Tongue (tissue), 1 donor: ENCODE measurements at regions not wholly inside any gene's neighbourhood (a gene's known extent, or its start where the extent isn't known, plus 50 kb on each side); places are given as distances from the start of the nearest gene placed in this dataset.
"Not testable (repeated sequence)": the region's sequence is repeated elsewhere in the genome, so short reads cannot be mapped to it uniquely, and the experiment has no call there.

Source experiments
- DNase-seq: peaks from one replicate; pipeline ENCODE4 v3.0.0-alpha.2; 2015

DNA sequence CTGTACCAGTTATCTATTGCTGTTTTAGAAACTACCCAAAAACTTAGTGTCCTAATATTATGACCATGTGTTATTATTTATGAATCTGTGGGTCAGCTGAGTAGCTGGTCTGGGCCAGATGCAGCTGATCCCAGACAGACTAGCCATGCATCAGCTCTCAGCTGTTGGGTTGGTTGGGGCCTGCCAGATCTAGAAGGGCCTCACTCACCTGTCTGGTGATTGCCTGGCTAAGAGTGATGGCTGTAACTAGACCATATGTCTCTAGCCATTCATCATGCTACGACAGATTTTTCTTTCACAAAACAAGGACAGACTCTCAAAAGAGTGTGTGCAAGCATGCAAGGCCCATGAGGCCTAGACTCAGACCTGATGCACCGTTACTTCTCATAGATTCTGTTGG lies 403.2 kb downstream of the SAMD5 start:
- no peak for DNase-seq

DNA sequence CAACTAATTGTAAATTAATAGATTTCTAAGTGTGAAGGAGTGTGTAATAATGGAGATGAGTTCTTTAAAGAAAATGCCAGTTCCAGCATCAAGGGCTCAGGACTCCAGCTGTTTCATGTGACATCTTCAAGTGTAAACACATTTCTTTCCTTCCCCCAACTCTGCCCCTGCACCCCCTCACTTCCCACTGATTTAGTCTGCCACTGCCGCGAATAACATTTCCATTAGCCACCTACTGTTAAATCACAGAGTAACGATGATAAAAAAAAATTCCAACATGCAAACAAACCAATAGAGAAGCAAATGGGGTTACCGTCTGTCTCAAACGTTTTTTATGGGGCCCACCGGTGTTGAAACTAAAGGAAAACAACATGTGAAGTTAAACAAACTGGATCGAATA lies 414.3 kb downstream of the SAMD5 start:
- DNase-seq = no peak

DNA sequence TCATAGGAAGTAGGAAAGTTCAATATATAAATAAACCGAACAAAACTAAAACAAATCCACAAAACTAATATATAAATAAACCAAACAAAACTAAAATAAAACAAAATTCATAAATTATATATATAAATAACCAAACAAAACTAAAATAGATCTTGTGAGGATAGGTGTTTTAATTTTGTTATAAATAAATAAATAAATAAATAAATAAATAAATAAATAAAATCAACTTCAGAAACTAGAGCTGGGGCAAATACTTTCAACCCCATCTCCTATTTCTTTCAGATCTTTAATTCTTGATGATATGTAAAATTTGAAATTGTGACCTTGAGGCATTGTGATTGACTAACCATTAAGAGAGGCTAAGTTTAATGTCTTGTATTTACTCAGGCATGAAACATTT lies 416.1 kb downstream of the SAMD5 start:
- no peak for DNase-seq

DNA sequence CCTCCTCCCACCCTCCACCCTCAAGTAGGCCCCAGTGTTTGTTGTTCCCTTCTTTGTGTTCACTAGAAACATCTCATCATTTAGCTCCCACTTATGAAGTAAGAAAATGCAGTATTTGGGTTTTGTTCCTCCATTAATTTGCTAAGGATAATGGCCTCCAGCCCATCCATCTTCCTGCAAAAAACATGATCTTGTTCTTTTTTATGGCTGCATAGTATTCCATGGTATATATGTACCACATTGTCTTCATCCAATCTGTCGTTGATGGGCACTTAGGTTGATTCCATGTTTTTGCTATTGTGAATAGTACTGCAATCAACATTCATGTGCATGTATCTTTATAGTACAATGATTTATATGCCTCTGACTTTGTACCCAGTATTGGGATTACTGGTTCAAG lies 416.8 kb upstream of the SASH1 start:
- DNase-seq = no peak

DNA sequence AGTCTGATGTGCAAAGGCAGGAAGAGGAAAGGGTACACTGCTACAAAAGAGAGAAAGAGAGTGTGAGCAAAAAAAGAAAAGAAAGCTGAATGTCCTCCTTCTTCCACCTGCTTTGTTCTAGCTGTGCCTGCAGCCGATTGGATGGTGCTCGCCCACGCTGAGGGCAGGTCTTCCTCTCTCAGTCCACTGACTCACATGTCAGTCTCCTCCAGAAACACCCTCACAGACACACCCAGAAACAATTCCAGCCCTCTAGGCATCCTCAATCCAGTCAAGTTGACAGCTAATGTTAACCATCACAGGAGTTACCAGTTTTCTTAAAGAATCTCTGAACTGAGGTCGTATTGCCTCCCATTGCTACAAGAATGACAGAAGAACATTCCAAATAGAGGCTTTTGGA lies 411.9 kb upstream of the SASH1 start:
- no peak for DNase-seq

DNA sequence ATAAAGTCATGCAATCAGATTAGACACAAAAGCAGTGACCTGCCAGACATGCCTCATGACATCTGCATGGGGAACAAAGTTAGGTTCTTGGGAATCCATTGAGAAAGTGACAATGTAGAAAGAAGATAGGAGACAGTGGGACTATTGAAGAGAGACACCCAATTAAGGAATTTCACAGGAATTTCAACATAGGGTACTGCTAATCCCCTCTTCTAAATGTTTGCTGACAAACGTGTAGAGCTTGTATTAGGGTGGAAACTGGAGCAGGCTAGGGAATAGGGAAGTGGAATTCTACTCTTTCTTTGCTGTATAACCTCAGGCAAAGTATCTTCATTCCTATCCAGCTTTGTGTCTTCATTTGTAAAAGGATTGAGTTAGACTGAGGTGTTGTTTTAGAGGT lies 409.4 kb upstream of the SASH1 start:
- peak; percentile 21 for DNase-seq

DNA sequence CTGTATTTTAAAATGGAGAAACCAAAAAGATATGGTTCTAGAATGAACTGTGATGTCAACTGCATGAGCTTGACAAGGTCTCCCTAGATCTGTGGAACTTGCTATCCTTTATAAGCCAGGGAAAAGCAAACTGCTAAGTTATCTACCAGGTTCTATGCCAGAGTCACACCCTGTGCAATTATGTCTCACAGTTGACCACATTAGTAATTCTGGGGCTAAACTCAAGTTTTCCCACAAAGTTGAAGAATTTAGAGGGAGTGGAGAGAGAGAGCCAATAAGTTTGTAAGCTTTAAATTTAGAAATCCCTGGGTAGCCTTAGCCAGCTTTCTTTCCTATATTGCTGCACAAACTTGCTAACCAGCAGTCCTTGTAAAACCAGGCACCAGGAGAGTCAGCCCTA lies 407.0 kb upstream of the SASH1 start:
- no peak for DNase-seq

DNA sequence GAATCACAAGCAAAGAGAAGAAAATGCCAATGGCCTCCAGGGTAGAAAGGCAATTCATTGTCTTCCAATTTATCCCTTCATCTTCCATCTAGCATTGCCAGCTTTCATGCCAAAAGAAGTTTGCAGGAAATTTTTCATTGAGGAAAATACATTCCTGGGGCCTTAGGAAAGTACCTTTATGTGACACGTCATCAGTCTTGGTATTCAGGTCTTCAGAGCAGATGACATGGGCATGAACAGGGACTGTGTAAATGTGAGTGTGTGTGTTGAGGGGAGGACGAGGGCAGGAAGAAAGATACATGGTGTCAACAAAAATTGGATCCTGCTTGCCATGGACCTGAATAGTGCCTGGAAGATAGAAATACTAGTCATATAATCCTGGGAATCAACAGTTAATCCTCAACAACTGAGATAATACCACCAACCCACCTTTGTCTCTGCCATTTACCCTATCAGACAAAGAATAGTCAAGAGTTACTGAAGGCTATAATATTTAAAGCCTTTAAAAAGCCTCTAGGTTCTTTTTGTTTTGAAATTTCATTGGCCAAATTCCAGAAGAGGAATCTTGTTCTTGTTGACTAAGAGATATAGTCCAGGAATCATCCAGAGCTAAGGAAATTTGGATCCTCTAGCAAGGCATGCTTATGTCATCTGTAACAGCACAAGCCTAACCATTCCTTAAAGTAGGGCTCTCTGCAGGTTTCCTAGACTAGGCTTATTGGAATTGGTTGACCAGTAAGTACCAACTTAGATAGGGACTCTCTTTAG lies 405.8 kb upstream of the SASH1 start:
- DNase-seq = no peak

DNA sequence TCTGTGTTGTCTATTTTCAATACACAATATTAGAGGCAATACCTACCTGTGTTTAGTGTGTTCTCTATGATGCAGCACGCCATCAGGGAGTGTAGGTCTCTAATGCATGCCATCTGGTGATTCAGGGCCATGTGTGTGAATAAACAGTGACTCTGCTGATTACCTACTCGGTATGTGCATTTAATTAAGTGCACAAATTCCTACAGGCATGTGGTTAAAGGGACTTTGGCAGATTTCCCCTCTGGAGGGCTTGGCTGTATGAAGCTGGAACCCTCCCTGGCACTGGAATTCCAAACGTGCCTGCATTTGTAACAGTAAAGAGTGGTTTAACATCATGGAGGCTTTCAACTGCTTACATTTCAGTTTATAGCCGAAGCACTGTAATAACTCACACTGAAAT lies 401.5 kb upstream of the SASH1 start:
- peak; percentile 72 for DNase-seq

DNA sequence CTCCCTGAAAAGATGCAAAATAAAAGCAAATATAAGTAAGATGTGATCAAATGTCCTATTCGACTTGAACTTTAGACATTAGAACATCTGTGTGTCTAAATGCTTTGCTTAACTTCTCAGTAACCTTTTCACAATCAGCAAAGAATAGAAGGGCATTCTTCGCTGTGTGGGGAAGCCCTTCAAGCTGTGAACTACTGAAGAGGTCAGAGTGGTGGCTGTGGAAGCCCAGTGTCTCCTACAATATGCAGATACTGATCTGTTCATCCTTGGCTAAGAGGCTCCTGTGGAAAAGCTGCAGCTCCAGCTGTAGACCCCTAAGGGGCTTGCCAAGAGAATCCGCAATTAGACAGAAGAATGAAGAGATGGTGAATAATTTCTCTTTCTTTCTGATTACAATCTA lies 400.3 kb upstream of the SASH1 start:
- DNase-seq = no peak

DNA sequence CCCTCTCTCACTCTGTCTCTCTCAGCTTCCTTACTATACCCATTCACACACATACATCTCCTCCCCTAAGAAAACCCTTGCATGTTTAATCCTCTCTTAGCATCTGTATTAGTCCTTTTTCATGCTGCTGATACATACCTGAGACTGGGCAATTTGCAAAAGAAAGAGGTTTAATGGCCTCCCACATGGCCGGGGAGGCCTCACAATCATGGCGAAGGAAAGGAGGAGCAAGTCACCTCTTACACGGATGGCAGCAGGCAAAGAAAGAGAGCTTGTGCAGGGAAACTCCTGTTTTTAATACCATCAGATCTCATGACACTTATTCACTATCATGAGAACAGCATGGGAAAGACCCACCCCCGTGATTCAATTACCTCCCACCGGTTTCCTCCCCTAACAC lies 398.5 kb upstream of the SASH1 start:
- DNase-seq = no peak

DNA sequence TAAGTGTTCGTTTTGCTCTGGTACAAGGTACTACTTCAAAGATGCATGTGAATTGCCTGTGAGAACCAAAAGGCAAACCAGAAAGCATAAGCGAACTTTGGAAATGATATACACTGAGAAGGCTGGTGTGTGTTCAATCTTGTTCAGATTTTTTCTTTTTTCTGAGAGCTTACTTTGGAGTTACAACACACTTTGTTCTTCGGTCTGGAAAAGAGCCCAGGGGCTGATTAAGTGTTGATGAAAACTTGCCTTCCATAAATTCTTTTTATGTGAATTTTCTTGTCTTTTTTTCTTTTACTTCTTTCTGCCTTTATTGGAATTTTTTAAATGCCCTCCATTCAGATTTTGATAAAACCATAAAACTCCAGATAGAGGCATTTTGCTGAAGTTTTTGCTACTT lies 395.1 kb upstream of the SASH1 start:
- no peak for DNase-seq

DNA sequence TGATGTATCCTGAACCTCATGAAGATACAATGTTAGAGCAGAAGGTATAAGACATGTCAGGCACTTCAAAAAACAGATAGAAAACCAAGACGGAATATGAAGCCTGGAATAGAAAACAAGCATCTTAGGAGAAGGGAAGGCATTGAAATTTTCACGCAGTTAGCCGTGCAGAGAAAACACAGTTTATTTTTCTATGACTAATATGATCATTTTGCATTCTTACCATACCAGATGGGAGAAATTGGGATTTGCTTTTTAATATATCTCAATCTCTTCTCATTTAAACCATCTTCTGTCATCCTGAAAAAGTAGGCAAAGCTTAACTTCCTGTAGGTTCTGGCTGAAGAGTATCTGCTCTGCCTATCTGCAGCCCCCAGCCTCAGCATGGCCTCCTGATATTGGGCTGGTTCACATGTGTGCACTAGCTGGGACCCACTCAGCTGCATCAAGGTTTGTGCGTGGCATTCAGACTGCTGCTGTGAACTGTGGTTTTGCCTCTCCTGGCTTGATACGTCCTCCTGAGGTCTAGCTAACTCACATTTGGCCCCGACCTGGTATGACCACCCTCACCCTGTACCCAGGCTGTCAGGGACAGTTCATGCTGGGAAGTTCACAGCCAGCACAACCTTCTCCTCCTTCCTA lies 392.5 kb upstream of the SASH1 start:
- no peak for DNase-seq

DNA sequence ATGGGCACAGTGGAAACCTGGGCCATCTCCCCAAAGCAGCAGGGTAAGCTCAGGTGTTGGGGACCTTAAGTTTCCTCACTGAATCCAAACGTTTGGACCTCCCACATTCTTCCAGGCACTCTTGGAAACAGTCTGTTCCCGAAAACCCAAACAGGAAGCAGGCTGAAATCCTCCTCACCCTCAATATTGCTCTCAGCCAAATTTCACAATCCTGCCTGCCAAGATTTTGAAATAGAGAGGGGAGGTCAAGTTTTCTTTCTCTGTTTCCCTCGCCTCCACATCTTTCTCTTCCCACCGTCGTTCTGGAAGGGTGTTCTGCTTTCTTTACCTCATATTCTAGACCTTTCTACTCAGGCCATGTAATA lies 392.0 kb upstream of the SASH1 start:
- DNase-seq = peak; percentile 40

DNA sequence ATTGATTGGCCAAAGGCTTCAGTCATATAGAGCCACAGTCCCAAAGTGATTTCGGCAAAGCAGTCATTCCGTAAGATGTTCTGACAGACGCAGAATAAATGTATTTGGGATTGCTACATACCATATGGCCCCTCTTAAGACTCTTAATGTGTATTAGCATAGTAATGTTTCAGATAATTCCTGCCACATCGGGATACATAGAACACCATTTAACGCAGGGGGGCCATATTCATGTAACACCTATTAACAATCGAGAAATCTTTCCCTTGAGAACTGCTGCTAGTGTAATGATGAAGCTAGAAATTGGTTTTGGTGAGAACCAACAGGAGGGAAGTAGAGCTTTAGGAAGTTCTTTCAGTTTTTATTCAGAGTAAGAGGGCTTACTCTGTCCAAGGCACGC lies 390.9 kb upstream of the SASH1 start:
- no peak for DNase-seq

DNA sequence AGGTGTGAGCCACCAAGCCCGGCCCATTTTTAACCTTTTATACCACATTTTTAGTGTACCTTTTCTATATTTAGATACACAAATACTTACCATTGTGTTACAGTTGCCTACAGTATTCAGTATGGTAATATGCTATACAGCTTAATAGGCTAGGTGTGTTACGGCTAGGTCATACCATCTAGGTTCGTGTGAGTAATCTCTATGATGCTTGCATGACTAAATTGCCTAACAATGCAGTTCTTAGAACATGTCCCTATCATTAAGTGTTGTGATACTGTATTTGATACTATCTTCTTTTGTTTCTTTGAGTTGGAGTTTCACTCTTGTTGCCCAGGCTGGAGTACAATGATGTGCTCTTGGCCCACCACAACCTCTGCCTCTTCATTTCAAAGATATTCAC lies 387.7 kb upstream of the SASH1 start:
- DNase-seq = no peak

DNA sequence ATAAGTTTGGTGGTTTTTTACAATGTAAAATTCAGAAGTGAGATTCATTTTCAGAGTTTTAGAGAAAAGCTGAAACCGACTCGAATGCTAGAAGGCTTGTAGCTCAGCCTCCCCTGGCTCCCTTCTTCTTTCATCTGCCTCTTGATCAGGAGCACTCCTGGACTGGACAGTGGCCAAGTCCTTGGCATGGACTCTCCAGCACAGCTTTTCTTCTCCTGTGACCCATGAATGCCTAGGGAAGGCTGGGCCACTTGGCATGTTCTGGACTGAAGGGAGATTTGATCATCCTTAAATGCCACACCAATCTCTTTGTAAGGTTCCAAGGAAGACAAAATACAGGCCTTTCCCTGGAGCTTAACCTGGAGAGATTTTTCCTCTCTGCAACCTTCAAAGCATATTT lies 384.0 kb upstream of the SASH1 start:
- peak; percentile 41 for DNase-seq

DNA sequence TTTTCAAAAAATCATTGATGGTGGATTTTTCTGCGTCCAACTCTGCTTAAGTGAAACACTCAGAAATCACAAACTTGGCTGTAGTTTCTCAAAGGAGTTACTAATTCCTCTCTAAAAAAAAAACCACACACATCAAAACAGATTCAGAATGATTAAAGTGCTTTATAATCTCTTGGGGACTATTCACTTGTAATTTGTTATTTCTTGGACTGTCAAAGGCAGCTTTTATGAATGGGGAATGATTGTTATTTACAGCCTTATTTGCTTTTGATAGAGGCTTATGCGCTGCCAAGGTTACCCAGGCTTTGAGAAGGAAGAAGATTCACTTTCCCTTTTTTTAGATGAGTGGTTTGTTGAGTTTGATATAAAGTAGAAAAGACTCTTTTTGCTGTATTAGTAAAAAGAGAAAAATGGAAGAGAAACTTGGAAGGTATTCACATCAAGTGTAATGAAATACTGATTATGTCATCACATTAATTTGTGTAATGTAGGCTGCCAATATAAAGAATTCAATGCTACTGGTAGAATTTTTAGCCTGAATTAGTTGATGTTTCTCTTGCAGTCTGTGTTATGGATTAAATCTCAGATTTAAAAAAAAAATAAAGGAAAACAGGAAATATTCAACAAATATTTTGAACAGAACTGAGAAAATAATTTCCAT lies 381.0 kb upstream of the SASH1 start:
- peak; percentile 29 for DNase-seq

DNA sequence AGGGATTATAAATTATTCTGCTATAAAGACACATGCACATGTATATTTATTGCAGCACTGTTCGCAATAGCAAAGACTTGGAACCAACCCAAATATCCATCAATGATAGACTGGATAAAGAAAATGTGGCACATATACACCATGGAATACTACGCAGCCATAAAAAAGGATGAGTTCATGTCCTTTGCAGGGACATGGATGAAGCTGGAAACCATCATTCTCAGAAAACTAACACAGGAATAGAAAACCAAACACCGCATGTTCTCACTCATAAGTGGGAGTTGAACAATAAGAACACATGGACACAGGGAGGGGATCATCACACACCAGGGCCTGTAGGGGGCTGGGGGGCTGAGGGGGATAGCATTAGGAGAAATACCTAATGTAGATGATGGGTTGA lies 377.2 kb upstream of the SASH1 start:
- DNase-seq = not testable (repeated sequence)

DNA sequence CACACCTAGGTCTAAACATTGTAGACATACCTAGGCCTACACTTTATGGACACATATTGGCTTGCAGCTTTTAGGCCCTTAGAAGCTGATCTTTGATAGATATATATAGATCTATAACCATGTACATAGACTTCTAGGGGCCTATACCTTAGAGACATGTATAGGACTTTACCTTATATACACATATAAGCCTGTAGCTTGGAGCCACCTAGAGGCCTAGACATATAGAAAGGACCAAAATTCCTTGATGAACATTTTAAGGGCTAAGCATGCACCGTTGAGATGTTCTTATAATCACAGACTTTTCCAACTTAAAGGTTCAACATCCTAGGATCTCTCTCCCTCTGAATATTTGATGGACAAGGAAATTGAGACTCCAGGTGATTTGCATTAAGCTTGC lies 371.7 kb upstream of the SASH1 start:
- peak; percentile 31 for DNase-seq

DNA sequence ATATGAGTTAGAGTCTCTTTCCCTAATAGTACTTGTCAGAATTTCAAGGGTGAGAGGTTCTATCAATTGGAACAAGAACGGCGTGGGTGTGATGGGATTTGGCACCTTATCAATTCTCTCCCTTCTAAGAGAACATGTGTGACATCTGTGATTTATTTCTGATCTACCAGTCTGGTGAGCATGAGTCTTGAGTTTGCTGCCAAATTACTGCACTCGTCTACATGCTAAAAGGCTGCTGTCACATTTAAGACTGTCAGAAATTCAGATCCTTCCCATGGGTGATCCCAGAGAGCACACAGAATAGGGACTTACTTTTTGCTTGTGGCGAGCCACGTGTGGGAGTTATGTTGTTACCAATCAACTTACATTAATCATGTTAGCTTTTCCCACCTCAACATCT lies 370.2 kb upstream of the SASH1 start:
- peak; percentile 27 for DNase-seq

DNA sequence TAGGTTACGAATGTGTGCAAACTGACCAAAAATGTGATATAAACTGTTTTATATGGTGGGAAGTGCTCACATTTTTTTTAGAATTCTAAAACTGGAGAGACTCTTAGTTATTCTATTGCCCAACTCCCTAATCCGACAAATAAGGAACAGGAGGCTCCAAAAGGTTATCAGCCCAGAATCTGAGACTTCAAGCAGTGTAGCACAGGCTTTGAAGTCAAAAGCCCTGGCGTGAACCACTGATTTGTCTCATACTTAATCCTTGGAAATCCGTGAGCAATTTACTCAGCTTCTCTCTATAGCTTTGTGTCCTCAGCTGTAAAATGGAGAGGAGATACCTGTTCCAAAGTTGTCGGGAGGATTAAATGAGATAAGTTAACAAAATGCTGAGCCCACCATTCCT lies 368.8 kb upstream of the SASH1 start:
- DNase-seq = no peak

DNA sequence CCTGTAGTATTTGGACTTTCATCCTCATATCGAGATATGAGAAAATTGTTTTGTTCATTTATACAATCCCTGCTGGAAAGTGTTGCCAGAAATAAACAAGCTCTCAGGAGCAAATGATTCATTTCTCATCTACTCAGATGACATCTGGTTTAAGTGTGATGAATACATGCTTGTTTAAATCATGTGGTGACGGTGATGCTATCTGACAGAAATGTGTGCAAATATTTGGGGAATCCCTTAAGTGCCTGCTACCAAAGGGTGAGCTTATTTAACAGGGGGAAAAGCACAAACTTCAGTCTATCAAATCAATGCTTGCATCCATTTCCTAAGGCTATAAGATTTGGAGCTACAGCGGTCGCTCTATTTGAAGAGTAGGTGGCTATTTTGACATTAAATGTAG lies 368.3 kb upstream of the SASH1 start:
- DNase-seq = peak; percentile 47
